ENCODE measurements at regions not wholly inside any gene's neighbourhood (a gene's known extent, or its start where the extent isn't known, plus 50 kb on each side); places are given as distances from the start of the nearest gene placed in this dataset.

GRCh38 chr15:57789225-57789624, 82.7 kb downstream of the POLR2M start:
- no peak for TF ChIP-seq SNAI2 (CRISPR knock-in tag; IDR thresholded peaks at IDR 0.05)
- TF ChIP-seq PPARA (CRISPR knock-in tag; IDR thresholded peaks at IDR 0.05; ENCODE audit: borderline replicate concordance), result no peak
- TF ChIP-seq TOX (CRISPR knock-in tag; IDR thresholded peaks at IDR 0.05; ENCODE audit: borderline replicate concordance), result no peak
- no peak for TF ChIP-seq ZNF8 (CRISPR knock-in tag; IDR thresholded peaks at IDR 0.05)
- TF ChIP-seq ZC3H10 (CRISPR knock-in tag; IDR thresholded peaks at IDR 0.05), result no peak
- no peak for TF ChIP-seq PATZ1 (CRISPR knock-in tag; IDR thresholded peaks at IDR 0.05; ENCODE audit: borderline replicate concordance)
- TF ChIP-seq ZNF70 (CRISPR knock-in tag; IDR thresholded peaks at IDR 0.05), result no peak
- TF ChIP-seq CSDC2 (CRISPR knock-in tag; IDR thresholded peaks at IDR 0.05), result no peak
- ATAC-seq, result no peak

DNA sequence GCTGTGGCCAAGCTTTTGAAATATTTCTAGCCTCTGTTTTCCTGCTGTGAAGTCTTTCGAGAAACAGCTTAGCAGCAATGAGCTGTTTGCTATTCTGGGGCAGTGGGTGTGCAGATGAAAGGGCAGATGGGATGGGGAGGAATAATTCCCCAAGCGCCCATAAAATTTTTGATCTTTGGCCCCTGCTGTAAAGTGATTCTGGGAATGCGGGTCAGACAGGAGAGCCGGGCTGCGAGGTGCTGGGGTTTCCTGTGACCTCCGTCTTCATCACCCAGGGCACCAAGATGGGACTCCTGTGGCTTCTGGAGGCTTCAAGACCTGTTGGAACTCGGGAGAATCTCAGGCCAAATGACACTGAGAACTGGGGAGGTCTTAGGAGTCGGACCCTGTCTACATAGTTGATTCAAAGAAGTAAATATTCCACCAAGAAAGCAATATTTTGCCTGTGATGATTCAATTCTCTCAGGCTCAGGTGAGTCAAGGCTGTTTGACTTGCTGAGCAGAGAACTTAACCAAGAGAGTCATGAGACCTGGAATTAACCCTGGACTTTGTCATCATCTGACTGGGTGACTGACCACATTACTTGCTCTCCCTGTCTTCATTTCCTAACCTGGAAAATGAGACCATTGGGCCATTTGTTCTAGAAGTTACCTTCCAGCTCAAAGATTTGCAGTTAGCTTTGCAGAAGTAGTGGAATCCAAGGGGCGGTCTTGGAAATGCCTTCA, 86.4 kb downstream of the POLR2M start:
- no peak for ATAC-seq
- TF ChIP-seq ZNF565 (CRISPR knock-in tag; conservative IDR thresholded peaks at IDR 0.05; ENCODE audit: low read depth) (no peak), SNAI2 (CRISPR knock-in tag; IDR thresholded peaks at IDR 0.05) (no peak), TCF4 (CRISPR knock-in tag; IDR thresholded peaks at IDR 0.05; ENCODE audit: borderline replicate concordance) (no peak), ARNTL (CRISPR knock-in tag; IDR thresholded peaks at IDR 0.05; ENCODE audit: borderline replicate concordance, low read depth) (no peak), TOX (CRISPR knock-in tag; IDR thresholded peaks at IDR 0.05; ENCODE audit: borderline replicate concordance) (no peak), CREB5 (CRISPR knock-in tag; IDR thresholded peaks at IDR 0.05; ENCODE audit: low read depth) (no peak), CSDC2 (CRISPR knock-in tag; IDR thresholded peaks at IDR 0.05) (no peak), PPARA (CRISPR knock-in tag; IDR thresholded peaks at IDR 0.05; ENCODE audit: borderline replicate concordance) (no peak), GLIS3 (CRISPR knock-in tag; IDR thresholded peaks at IDR 0.05) (no peak), CSRNP3 (CRISPR knock-in tag; IDR thresholded peaks at IDR 0.05) (no peak), RARB (CRISPR knock-in tag; IDR thresholded peaks at IDR 0.05) (no peak), OSR1 (CRISPR knock-in tag; IDR thresholded peaks at IDR 0.05) (no peak), PATZ1 (CRISPR knock-in tag; IDR thresholded peaks at IDR 0.05; ENCODE audit: borderline replicate concordance) (no peak), ZC3H10 (CRISPR knock-in tag; IDR thresholded peaks at IDR 0.05) (no peak)

DNA sequence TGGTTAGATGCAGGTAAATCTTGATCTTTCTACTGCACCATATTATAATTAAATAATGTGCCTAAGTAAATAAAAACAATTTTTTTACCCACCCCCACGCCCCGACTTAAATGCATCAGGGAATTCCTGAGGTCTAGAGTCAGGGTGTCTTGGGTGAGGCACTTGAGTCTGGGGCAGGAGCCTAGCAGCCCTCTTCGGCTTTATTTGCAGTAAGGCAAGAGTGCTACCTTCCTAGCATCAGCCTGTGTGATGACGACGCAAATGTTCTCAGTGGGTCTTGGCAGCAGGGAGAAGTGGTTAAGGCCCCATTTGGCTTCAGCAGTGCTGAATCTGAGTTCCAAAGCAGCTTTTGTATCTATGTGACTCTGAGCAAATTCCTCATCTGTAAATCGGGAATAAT, 88.7 kb downstream of the POLR2M start:
- TF ChIP-seq GLIS3 (CRISPR knock-in tag; IDR thresholded peaks at IDR 0.05) (no peak), SNAI2 (CRISPR knock-in tag; IDR thresholded peaks at IDR 0.05) (no peak), CREB5 (CRISPR knock-in tag; IDR thresholded peaks at IDR 0.05; ENCODE audit: low read depth) (no peak), PATZ1 (CRISPR knock-in tag; IDR thresholded peaks at IDR 0.05; ENCODE audit: borderline replicate concordance) (no peak), ZFP3 (CRISPR knock-in tag; IDR thresholded peaks at IDR 0.05) (no peak), ESRRG (CRISPR knock-in tag; IDR thresholded peaks at IDR 0.05) (no peak), ZFP30 (CRISPR knock-in tag; IDR thresholded peaks at IDR 0.05) (no peak), TOX (CRISPR knock-in tag; IDR thresholded peaks at IDR 0.05; ENCODE audit: borderline replicate concordance) (no peak), POU6F1 (CRISPR knock-in tag; IDR thresholded peaks at IDR 0.05; ENCODE audit: borderline replicate concordance, low read depth) (no peak), ZNF565 (CRISPR knock-in tag; conservative IDR thresholded peaks at IDR 0.05; ENCODE audit: low read depth) (no peak), CSDC2 (CRISPR knock-in tag; IDR thresholded peaks at IDR 0.05) (no peak)
- TF ChIP-seq, protein P1, sequence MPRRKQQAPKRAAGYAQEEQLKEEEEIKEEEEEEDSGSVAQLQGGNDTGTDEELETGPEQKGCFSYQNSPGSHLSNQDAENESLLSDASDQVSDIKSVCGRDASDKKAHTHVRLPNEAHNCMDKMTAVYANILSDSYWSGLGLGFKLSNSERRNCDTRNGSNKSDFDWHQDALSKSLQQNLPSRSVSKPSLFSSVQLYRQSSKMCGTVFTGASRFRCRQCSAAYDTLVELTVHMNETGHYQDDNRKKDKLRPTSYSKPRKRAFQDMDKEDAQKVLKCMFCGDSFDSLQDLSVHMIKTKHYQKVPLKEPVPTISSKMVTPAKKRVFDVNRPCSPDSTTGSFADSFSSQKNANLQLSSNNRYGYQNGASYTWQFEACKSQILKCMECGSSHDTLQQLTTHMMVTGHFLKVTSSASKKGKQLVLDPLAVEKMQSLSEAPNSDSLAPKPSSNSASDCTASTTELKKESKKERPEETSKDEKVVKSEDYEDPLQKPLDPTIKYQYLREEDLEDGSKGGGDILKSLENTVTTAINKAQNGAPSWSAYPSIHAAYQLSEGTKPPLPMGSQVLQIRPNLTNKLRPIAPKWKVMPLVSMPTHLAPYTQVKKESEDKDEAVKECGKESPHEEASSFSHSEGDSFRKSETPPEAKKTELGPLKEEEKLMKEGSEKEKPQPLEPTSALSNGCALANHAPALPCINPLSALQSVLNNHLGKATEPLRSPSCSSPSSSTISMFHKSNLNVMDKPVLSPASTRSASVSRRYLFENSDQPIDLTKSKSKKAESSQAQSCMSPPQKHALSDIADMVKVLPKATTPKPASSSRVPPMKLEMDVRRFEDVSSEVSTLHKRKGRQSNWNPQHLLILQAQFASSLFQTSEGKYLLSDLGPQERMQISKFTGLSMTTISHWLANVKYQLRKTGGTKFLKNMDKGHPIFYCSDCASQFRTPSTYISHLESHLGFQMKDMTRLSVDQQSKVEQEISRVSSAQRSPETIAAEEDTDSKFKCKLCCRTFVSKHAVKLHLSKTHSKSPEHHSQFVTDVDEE (CRISPR knock-in tag; IDR thresholded peaks at IDR 0.05), result no peak
- no peak for ATAC-seq
